Endothelial cell of hepatic sinusoid (primary cell): ENCODE measurements at regions not wholly inside any gene's neighbourhood (a gene's known extent, or its start where the extent isn't known, plus 50 kb on each side); places are given as distances from the start of the nearest gene placed in this dataset.

Experiments used
- in situ Hi-C: cut with HindIII; loops from 2 replicates; pipeline ENCODE4 v1.10.0; 2017; ENCODE audit warnings: low sequenced_read_pairs

- in situ Hi-C loops = loop anchor here (5.0 to 10.0 kb wide), 2 partner anchors 52 to 629 kb away; no protein-coding TSS in a partner anchor
Measured at GRCh38 chr9:16025627-16026026, 472.8 kb downstream of the CCDC171 start.

DNA sequence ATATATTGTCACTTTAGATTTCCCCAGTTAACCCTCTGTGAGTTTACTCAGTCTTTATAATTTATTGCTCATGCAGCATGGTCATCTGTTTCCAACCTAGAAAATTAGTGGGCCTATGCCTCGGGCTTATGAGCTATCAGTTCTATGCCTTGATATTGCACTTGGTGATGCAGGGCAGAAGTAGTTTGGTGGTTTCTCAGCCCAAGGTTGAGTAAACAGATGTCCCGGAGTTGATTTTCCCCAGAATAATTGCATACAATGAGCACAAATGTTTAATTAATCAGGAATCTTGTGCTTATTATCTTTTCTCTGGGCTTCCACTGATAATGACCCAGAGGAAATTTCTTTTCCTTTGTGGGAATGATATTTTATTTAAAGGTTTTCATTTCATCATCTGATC, 474.0 kb downstream of the CCDC171 start:
- in situ Hi-C loops = loop anchor here (5.0 to 10.0 kb wide), 2 partner anchors 50 to 628 kb away; no protein-coding TSS in a partner anchor

GRCh38 chr9:16028548-16028947, 475.7 kb downstream of the CCDC171 start:
- in situ Hi-C loops = loop anchor here (5.0 to 10.0 kb wide), 2 partner anchors 49 to 626 kb away; no protein-coding TSS in a partner anchor

DNA sequence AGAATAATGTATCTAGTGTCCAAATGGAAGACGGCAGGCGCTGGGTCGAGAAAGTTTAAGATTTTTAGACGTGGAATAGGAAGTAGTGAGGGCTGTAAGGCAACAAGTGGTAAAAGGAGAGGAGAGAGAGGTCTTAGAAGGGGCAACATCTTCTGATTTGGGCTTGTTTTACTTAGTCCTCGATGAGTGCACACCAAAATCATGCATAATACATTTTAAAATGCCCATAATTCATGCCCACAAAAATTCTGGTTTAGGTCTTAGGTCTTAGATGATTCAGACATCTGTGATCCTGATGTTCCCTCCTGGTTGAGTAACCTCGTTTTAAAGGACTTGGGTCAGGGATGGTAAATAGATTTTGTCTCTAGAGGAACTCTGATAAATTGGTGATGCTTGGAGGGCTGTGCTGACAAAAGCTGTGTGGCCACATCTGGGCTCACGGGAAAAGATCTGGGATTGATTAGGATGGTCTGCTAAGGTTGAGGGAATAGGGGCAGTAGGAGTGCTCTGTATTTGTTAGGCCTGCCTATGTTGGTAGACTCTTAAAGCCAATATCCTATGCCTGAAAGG, 476.3 kb downstream of the CCDC171 start:
- in situ Hi-C loops = loop anchor here (5.0 to 10.0 kb wide), 2 partner anchors 48 to 626 kb away; no protein-coding TSS in a partner anchor

DNA sequence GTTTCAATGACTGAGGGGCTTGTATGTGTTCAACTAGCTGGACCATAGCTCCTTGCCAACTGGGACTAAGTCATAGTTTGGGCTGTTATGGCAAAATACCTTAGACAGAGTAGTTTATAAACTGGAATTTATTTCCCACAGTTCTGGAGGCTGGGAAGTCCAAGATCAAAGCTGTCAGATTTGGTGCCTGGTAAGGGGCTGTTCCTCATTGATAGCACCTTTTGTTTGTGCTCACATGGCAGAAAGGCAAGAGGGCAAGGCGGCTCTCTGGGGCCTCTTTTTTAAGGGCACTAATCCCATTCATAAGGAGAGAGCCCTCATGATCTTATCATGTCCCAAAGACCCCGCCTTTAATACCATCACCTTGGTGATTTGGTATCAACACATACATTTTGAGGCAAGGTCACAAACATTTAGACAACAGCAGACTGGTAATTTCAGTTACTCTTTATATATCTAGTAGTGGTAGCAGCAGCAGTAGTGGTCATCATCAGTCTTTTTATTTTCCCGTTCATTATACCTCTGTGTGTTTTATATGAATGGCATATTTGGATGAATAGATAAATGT, 477.0 kb downstream of the CCDC171 start:
- in situ Hi-C loops = loop anchor here (5.0 to 10.0 kb wide), 2 partner anchors 47 to 625 kb away; no protein-coding TSS in a partner anchor

GRCh38 chr9:16030528-16031185, 477.8 kb downstream of the CCDC171 start:
- in situ Hi-C loops = no loop called here

- in situ Hi-C loops = no loop called here
Measured at GRCh38 chr9:16031486-16031885, 478.6 kb downstream of the CCDC171 start.

GRCh38 chr9:16031971-16032370, 479.1 kb downstream of the CCDC171 start:
- in situ Hi-C loops = no loop called here

- in situ Hi-C loops = no loop called here
Measured at GRCh38 chr9:16032799-16033198, 480.0 kb downstream of the CCDC171 start.

- in situ Hi-C loops = no loop called here
Measured at GRCh38 chr9:16033253-16033652, 480.4 kb downstream of the CCDC171 start.

GRCh38 chr9:16033921-16034691, 481.3 kb downstream of the CCDC171 start:
- in situ Hi-C loops = no loop called here

DNA sequence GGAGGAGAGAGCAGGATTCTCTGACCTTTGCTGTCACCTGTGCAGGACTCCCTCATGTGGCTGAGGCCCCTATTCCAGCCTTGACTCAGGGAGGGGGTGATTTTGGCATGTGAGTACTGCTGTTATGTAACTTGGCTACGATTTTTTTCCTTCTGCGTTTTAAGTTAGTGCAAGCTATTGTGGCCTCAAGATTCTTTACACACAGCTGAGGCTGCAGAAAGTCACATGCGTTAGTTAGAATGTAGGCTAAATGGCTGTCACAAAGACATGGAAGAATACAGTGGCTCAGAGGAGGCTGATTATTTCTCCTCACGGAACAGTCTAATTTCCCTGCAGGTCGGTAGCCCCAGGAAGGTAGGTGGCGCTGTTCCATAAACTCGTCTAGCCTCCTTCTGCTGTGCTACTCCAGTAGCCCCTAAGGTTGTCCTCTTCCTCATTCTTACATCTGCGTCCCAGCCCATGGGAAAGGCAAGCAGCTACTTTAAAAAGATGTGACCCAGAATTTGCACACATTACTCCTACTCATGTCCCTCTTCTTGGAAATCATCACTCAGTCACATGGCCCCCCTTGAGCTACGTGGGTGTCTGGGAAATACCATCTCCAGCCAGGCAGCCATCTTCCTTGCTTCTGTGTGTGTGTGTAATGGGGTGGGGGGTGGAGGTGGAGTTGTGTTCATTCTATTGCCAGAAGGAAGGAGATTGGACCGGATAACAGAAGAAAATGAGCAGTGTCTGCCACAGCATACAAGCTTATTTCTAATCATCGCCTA, 486.6 kb downstream of the CCDC171 start:
- in situ Hi-C loops = no loop called here

- in situ Hi-C loops = no loop called here
Measured at GRCh38 chr9:16039988-16040761, 487.3 kb downstream of the CCDC171 start.

- in situ Hi-C loops = no loop called here
Measured at GRCh38 chr9:16043756-16044578, 491.1 kb downstream of the CCDC171 start.

DNA sequence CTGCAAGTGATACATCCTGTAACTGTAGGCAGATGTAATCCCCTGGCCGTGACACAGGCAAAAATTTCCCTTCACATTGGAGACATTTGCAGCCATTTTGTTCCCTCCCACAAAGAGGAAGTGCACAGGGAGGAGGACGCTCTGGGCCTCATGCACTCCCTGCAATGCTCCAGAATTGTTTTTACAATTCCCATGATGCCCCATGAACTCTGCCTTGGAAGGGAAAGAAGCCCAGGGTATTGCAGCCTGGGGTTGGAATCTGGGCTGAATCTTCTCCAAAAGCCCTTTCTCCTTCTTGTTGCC, 491.7 kb downstream of the CCDC171 start:
- in situ Hi-C loops = no loop called here

- in situ Hi-C loops = no loop called here
Measured at GRCh38 chr9:16045651-16046280, 492.9 kb downstream of the CCDC171 start.

DNA sequence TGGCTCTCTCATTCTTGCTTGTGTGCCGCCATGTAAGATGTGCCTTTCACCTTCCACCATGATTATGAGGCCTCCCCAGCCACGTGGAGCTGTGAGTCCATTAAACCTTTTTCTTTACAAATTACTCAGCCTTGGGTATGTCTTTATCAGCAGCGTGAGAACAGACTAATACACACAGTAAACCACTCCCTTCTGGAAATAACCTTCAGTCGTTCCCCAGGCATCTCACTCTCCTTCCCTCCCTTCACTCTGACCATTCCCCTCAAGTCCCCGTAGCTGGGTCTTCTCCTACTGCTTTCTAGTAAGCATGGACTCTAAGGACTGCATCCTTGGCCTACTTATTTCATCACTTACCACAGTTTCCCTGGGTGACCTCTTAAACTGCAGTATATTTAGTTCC, 493.9 kb downstream of the CCDC171 start:
- in situ Hi-C loops = no loop called here

- in situ Hi-C loops = no loop called here
Measured at GRCh38 chr9:16048129-16048528, 495.3 kb downstream of the CCDC171 start.

GRCh38 chr9:16052146-16052545, 499.3 kb downstream of the CCDC171 start:
- in situ Hi-C loops = no loop called here
